SK-N-SH (cell line): ENCODE measurements at regions not wholly inside any gene's neighbourhood (a gene's known extent, or its start where the extent isn't known, plus 50 kb on each side); places are given as distances from the start of the nearest gene placed in this dataset.

Experiments used
- CTCF ChIP-seq: fragments of 200-600 bp; sonication (generic); IDR thresholded peaks from 2 replicates; pipeline ENCODE4 v1.6.1; 2017; ENCODE audit warnings: antibody characterized with exemption, mild to moderate bottlenecking, moderate library complexity
- EZH2phosphoT487 ChIP-seq: fragments of 200-600 bp; sonication (generic); IDR thresholded peaks from 2 replicates; pipeline ENCODE4 v1.6.1; 2017; ENCODE audit warnings: low read depth, mixed run types, mild to moderate bottlenecking, antibody characterized with exemption, moderate library complexity, borderline replicate concordance
- GATA2 ChIP-seq: sonication (generic); formaldehyde crosslinking; IDR thresholded peaks from 2 replicates; pipeline ENCODE4 v1.5.0; 2020; ENCODE audit warnings: mild to moderate bottlenecking, missing genetic modification reagents
- POLR2AphosphoS5 ChIP-seq: IDR thresholded peaks from 2 replicates; pipeline ENCODE4 v1.6.1; 2012; ENCODE audit warnings: low read depth, low read length
- REST ChIP-seq: IDR thresholded peaks from 2 replicates; pipeline ENCODE4 v1.6.1; 2012; ENCODE audit warnings: mild to moderate bottlenecking, low read depth, low read length, moderate library complexity
- ZBTB33 ChIP-seq: IDR thresholded peaks from 2 replicates; pipeline ENCODE4 v1.4.0; 2012; ENCODE audit warnings: low read depth, borderline replicate concordance

GRCh38 chr17:36684134-36684533 lies 82.8 kb downstream of the MRM1 start:
- no peak for TF ChIP-seq CTCF
- no peak for TF ChIP-seq GATA2
- TF ChIP-seq REST, result no peak
- TF ChIP-seq ZBTB33, result no peak
- no peak for TF ChIP-seq POLR2AphosphoS5
- TF ChIP-seq EZH2phosphoT487, result no peak
